Neuron (in vitro differentiated cells): ENCODE measurements at regions not wholly inside any gene's neighbourhood (a gene's known extent, or its start where the extent isn't known, plus 50 kb on each side); places are given as distances from the start of the nearest gene placed in this dataset.

Experiments used
- H2AFZ ChIP-seq: one replicate; pipeline ENCODE4 v1.6.1; 2013; ENCODE audit warnings: low read depth, mild to moderate bottlenecking, inconsistent platforms, low read length, moderate library complexity
- H3K27me3 ChIP-seq: one replicate; pipeline ENCODE4 v1.6.1; 2013; ENCODE audit warnings: low read length; ENCODE audit not compliant: insufficient read depth
- H3K36me3 ChIP-seq: one replicate; pipeline ENCODE4 v1.6.1; 2013; ENCODE audit warnings: low read length; ENCODE audit not compliant: insufficient read depth
- H3K4me1 ChIP-seq: one replicate; pipeline ENCODE4 v1.6.1; 2013; ENCODE audit warnings: low read length; ENCODE audit not compliant: insufficient read depth
- H3K4me3 ChIP-seq: 2 replicates; pipeline ENCODE4 v1.5.1; 2013; ENCODE audit warnings: mild to moderate bottlenecking, low read length, moderate library complexity
- H3K9me3 ChIP-seq: one replicate; pipeline ENCODE4 v1.6.1; 2013; ENCODE audit warnings: low read length

DNA sequence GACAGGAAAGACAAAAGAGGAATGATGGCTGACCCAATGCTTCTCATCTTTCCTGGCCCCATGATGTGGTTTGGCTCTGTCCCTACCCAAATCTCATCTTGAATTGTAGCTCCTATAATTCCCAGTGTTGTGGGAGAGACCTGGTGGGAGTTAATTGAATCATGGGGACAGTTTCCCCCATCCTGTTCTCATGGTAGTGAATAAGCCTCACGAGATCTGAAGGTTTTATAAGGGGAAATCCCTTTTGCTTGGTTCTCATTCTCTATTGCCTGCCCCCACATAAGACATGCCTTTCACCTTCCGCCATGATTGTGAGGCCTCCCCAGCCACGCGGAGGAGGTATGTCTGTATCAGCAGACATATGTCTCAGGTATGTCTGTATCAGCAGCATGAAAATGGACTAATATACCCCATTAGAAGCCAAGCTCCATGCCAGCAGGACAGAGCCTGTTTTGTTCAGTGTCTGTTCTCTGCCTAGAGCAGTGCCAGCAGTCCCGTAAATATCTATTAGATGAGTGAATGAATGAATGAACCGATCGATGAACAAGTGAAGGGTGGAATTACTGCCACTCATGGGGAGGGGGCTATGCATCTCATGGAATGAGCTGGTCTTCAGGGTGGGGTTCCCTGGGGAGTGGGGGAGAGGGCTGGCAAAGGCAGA is 304.4 kb downstream of the SOX9 start:
- no peak overlapping the region for H2AFZ ChIP-seq
- no peak overlapping the region for H3K4me3 ChIP-seq
- no peaks in the 10 kb centered on the region for H3K36me3 ChIP-seq
- H3K27me3 ChIP-seq: no peaks in the 10 kb centered on the region
- no peaks in the 10 kb centered on the region for H3K9me3 ChIP-seq
- H3K4me1 ChIP-seq: no peaks in the 10 kb centered on the region

DNA sequence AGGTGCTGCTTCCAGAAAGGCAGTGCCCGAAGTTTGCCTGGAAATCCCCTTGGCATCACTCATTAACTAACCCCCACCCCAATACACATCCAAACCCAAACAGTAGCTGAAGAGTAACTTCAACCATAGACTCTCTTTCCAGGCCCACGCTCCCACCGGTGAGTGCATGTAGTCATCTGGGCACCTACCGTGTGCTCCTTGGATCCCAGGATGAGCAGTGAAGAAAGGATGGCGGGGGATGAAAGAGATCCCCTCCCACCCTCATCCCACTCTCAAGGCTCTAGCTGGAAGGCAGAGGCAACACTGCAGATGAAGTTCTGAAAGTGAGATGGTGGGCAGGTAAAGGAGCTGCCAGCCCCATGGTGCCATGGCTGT is 305.0 kb downstream of the SOX9 start:
- Histone ChIP-seq H3K9me3 (peaks cover 2% of the 10 kb centered on the region), H3K4me3 (no peak overlapping the region), H3K27me3 (no peaks in the 10 kb centered on the region), H2AFZ (no peak overlapping the region), H3K36me3 (no peaks in the 10 kb centered on the region), H3K4me1 (no peaks in the 10 kb centered on the region)

DNA sequence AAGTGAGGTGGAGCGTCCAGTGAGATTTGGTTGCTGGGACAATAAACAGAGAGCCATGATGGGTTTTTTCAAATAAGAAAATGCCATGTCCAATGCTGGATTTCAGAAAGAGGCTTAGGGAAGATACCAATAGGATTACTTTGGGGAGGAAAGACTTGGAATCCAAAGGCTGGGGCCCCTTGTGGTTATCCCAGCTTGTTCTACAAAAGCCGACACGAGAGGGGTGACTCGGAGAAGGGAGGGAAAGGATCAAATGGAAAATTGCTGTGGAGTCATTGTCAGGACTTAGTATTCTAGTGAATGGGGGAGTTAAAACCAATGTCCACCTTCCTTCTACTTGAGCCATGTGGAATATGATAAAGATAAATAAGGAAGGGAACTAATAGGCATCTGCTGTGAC is 305.5 kb downstream of the SOX9 start:
- no peak overlapping the region for H2AFZ ChIP-seq
- no peaks in the 10 kb centered on the region for H3K27me3 ChIP-seq
- peaks cover 2% of the 10 kb centered on the region for H3K9me3 ChIP-seq
- H3K4me3 ChIP-seq: no peak overlapping the region
- H3K36me3 ChIP-seq: no peaks in the 10 kb centered on the region
- H3K4me1 ChIP-seq: no peaks in the 10 kb centered on the region

DNA sequence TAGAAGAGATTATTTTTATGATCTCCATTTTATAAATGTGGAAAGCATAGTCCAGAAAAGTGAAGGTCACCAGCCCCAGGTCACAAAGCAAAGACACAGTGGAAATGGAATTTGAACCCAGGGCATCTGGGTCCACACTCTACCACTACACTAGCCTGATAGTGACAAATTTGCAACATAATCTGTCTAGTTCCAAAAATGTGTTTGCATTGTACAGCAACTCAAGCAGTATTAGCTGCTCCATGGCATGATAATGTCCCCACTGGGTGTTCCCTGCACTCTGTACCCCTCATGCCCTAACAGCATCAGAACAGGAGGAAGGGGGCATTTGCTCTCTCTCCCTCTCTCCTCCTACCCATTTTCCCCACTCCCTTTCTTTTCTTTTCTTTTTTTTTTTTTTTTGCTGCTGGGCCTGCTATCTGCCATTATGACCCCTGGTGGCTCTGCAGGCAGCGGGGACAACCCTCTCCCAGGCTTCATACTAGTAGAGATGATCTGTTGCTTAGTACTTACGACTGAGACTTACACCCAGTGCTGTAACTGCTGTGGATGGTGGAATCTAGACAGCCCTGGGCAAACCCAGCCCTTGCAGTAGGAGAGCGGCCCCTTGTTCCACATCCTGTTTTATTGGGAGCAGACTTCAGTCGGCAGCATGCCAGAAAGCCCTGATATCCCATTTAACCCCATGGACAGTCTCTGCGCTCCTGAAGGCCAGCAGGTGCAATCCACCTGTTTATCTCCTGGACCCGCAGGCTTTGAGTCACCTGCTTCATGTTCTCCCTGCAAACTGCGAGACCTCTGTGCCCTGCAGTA is 306.3 kb downstream of the SOX9 start:
- Histone ChIP-seq H3K27me3 (no peaks in the 10 kb centered on the region), H3K36me3 (no peaks in the 10 kb centered on the region), H3K9me3 (peaks cover 2% of the 10 kb centered on the region), H3K4me3 (no peak overlapping the region), H3K4me1 (no peaks in the 10 kb centered on the region), H2AFZ (no peak overlapping the region)

DNA sequence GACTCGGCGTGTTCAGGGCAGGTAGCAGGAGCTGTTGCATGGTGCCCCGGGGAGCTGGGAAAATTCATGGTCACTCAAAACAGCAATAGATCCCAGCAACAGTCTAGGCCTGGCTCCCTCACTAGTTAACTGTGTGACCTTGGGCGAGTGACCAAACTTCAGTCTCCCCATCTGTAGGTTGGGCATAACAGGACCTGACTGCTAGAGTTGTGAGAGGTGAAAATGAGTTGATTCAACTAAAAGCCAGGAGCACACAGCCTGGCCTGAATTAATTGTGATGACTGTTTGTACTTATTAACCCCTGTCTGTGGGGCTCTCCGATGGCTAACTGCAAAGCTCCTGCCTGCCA is 306.9 kb downstream of the SOX9 start:
- Histone ChIP-seq H3K9me3 (peaks cover 2% of the 10 kb centered on the region), H3K27me3 (no peaks in the 10 kb centered on the region), H2AFZ (no peak overlapping the region), H3K4me3 (no peak overlapping the region), H3K36me3 (no peaks in the 10 kb centered on the region), H3K4me1 (no peaks in the 10 kb centered on the region)

DNA sequence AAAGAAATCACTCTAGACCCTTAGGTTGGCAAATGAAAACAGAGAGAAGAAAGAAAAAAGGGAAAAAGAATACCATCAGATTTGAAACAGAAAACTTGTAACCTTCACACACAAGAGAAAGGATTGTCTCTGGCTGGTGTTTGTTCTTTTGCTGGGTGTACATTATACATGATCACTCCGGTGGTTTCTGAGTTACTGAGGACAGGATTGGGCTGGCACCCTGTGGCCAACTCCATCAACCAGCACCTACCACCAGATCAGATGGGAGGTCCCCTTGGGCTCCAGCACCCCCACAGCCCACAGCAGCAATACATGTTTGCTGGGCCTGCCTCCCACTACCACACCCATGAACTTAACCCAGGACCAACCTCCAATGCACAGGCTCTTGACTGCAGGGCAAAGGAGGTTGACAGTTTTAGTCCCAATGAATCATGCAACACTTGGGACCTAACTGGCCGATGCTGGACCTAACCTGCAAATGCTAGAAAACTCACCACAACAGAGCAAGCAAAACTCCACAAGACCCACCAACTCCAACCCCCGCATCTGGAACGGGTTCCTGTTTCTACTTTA is 308.3 kb downstream of the SOX9 start:
- Histone ChIP-seq H2AFZ (no peak overlapping the region), H3K36me3 (no peaks in the 10 kb centered on the region), H3K4me1 (no peaks in the 10 kb centered on the region), H3K27me3 (no peaks in the 10 kb centered on the region), H3K4me3 (no peak overlapping the region), H3K9me3 (peaks cover 2% of the 10 kb centered on the region)

DNA sequence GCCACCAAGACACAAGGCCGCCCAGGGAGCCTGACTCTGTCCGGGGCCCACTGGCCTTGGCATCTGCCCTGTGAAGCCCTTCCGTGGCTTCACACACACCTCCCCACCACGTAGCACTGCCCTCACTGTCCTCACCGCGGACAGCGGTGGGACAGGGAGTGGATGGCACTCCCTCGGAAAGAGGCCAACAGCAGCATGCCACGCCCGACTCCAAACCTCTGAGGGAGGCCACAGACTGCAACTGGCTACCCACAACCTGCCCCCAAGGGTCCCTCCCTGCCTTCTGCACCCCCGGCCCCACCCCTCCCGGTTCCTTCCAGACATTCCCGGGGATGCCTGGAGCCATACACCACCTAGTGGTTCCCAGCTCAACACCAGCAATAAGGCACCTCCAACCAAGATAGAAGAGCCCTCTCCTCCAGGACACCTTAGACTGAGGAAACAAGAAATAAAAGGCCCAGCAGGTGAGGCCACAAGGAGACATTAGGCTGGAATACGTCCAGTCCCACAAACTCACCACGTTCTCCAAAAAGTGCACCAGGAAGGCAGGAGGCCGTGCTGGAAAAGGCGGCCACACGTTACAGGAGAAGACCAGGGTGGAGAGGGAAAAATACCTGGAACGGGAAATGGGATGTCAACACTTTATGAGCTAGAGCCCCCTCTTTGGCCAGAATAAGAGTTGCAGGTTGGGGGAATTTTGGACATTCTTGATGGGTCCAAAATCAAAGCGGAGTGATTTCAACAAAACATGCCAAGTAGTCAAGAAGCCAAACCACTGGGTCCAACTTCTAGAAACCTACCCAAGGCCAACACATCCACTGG is 310.0 kb downstream of the SOX9 start:
- no peaks in the 10 kb centered on the region for H3K27me3 ChIP-seq
- H3K9me3 ChIP-seq: peaks cover 2% of the 10 kb centered on the region
- H3K4me3 ChIP-seq: no peak overlapping the region
- H3K36me3 ChIP-seq: no peaks in the 10 kb centered on the region
- no peaks in the 10 kb centered on the region for H3K4me1 ChIP-seq
- H2AFZ ChIP-seq: no peak overlapping the region

DNA sequence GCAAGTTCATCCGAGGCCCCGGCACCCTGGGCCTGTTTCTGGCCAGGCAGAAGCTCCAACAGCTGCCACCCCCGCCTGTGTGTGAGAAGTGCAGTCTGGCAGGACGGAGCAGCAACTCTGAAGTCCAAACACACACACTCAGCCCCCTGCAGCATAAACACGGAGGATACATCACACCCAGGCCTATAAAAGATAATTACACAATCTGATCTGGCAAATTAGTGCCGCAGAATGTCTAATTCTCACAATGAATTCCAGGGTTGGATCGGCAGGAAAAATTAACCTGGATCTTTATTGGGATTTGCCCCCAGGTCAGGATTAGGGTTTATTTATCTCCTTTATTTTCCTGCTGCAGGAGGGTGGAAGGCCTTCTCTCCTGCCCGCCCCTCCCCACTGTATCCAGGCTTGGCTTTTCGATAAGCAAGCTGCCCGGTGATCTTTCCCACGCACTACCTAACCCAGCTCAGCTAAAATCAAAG is 311.4 kb downstream of the SOX9 start:
- no peak overlapping the region for H2AFZ ChIP-seq

DNA sequence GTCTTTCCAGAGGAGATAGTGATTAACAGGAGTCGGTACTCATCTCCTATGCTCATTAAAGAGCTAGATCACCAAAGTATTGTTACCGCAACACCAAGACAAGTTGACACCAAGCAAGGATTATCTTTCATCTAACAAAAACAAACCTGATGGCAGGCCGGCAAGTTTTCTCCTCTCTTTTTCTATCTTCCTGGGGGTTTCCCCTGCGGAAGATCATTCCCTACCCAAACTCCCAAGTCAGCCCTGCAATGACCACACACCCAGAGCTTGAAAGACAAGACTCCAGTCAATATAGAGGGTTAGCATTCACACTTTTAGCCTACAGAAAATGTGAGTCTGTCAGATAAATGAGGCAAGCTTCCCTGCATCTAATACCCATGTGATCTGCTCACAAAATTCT is 312.1 kb downstream of the SOX9 start:
- peaks cover 2% of the 10 kb centered on the region for H3K9me3 ChIP-seq
- H3K4me1 ChIP-seq: no peaks in the 10 kb centered on the region
- H3K36me3 ChIP-seq: no peaks in the 10 kb centered on the region
- no peak overlapping the region for H2AFZ ChIP-seq
- no peak overlapping the region for H3K4me3 ChIP-seq
- H3K27me3 ChIP-seq: no peaks in the 10 kb centered on the region

More for the DNA sequence above, 311.4 kb downstream of the SOX9 start:
- no peaks in the 10 kb centered on the region for H3K27me3 ChIP-seq
- H3K9me3 ChIP-seq: peaks cover 2% of the 10 kb centered on the region
- no peak overlapping the region for H3K4me3 ChIP-seq
- no peaks in the 10 kb centered on the region for H3K36me3 ChIP-seq
- H3K4me1 ChIP-seq: no peaks in the 10 kb centered on the region

DNA sequence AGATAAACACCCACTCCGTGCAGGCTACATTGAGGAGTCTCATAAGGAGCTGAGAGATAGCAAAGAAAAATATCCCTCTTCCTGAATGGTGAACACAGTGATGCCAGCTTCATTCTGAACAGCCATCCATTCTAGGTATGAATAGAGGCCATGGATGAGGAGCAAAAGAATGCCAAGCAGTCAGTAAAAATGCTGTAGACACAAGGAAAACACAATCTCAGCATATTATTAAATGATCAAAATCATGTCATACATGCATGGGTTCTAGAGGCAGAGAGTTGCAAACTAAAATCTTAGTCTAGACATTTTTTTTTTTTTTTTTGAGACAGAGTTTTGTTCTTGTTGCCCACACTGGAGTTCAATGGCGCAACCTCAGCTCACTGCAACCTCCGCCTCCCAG is 313.0 kb downstream of the SOX9 start:
- Histone ChIP-seq H3K4me1 (no peaks in the 10 kb centered on the region), H2AFZ (no peak overlapping the region), H3K4me3 (no peak overlapping the region), H3K9me3 (peaks cover 2% of the 10 kb centered on the region), H3K36me3 (no peaks in the 10 kb centered on the region), H3K27me3 (no peaks in the 10 kb centered on the region)

DNA sequence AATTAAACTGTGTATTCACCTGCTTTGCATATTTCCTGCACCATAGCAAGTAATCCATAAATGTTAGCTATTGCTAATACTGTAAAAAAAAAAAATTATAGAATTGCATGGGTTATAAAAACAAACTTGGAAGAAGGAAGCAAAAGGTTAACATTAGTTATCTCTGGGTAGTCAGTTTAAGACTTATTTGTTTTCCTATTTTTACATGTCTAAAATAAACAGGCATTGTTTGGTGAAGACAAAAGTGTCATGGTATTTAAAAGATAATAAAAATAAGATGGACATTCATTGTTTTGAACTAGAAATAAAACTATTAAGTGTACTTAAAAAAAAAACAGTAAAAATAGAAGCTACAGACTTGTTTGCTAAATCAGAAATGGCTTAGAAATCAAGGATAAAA is 313.8 kb downstream of the SOX9 start:
- Histone ChIP-seq H2AFZ (no peak overlapping the region), H3K4me1 (no peaks in the 10 kb centered on the region), H3K27me3 (no peaks in the 10 kb centered on the region), H3K36me3 (no peaks in the 10 kb centered on the region), H3K9me3 (peaks cover 2% of the 10 kb centered on the region), H3K4me3 (no peak overlapping the region)

DNA sequence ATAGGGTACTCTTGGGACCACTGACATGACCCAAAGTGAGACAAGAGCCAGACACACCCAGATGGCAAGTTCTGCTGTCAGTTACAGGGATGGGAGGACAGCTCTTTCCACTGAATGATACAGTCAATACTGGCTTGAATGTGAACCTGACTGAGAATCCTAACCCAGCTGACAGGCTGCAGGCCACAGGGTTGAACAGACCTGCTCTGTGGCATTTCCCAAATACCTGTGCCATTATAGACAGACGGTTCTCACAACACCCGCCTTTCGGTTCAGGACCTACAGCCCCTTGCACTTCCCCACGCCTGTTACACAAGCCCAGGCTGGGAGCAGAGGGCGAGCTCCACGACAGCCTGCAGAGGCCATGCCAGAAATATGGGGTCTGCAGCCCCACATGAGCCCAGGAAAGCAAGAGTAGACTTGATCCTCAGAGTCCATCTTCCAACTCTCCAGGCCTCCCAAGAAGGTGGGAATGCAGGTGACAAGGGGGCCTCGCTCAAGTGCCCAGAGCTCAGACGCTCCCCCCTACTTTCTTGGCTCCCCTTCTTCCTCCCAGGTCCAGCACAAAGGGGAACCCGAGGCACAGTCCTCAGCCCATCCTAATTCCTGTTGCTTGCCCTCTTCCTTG is 314.3 kb downstream of the SOX9 start:
- Histone ChIP-seq H3K9me3 (peaks cover 2% of the 10 kb centered on the region), H3K36me3 (no peaks in the 10 kb centered on the region), H3K4me1 (no peaks in the 10 kb centered on the region), H2AFZ (no peak overlapping the region), H3K4me3 (no peak overlapping the region), H3K27me3 (no peaks in the 10 kb centered on the region)
